C4-2B (cell line): ENCODE measurements at regions not wholly inside any gene's neighbourhood (a gene's known extent, or its start where the extent isn't known, plus 50 kb on each side); places are given as distances from the start of the nearest gene placed in this dataset.

Experiments used
- CTCF ChIP-seq: fragments of 450-650 bp; conservative IDR thresholded peaks from 2 replicates; pipeline ENCODE4 v1.5.1; 2017; ENCODE audit warnings: mild to moderate bottlenecking
- ZFX ChIP-seq: fragments of 450-650 bp; IDR thresholded peaks from 2 replicates; pipeline ENCODE4 v1.6.1; 2017

DNA sequence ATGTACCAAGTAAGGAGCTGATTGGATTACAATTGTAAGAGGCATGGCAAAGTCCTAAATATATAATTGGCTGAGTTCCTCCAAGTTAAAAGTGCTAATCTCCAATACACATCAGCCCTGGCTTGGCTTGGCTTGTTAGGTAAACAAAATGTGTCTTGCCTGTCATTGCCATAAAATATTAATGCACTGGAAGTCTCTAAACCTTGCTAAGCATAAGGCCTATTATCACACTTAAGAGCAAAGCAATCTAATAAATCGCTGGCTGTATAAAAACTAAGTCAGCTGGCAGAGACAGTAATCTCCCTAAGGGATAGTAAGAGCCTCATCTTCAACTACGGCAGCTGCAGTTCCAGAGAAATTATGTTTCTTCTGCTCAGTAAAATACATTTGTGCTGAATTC is 418.6 kb upstream of the GRAMD2B start:
- TF ChIP-seq CTCF (no peak), ZFX (no peak)
